PC-3 (cell line): ENCODE measurements at regions not wholly inside any gene's neighbourhood (a gene's known extent, or its start where the extent isn't known, plus 50 kb on each side); places are given as distances from the start of the nearest gene placed in this dataset.

Source experiments
- ATAC-seq: fragments of 200-7000 bp; cut with Tn5 transposase; 2 replicates; pipeline ENCODE4 v1.9.1; 2020; ENCODE audit warnings: mild to moderate bottlenecking, moderate library complexity
- BruUV-seq: library from RNA; stranded (reverse); fragments of 400-500 nt; replicated peaks from 2 replicates; lab custom pipeline; 2021; lab: Mats Ljungman, UMichigan
- CTCF ChIA-PET: fragments of 300-600 bp; sonication (Branson Sonifier 250); formaldehyde crosslinking; loops from one replicate; lab custom pipeline; 2022; ENCODE audit warnings: antibody characterized with exemption; lab: Charles Lee
- POLR2A ChIA-PET: fragments of 300-600 bp; sonication (Branson Sonifier 250); formaldehyde crosslinking; loops from one replicate; lab custom pipeline; 2022; ENCODE audit warnings: antibody characterized with exemption; ENCODE audit not compliant: unreplicated experiment; lab: Charles Lee
- DNase-seq: peaks from one replicate; pipeline ENCODE4 v3.0.0-alpha.2; 2015
- H2AFZ ChIP-seq: fragments of 300-600 bp; sonication (generic); 2 replicates; pipeline ENCODE4 v1.6.0; 2016; ENCODE audit warnings: antibody characterized with exemption, low read length
- H3F3A ChIP-seq: fragments of 300-600 bp; sonication (generic); one replicate; pipeline ENCODE4 v1.6.0; 2017; ENCODE audit warnings: antibody characterized with exemption, low read length, control low read depth, mild to moderate bottlenecking; ENCODE audit not compliant: unreplicated experiment
- H3K27ac ChIP-seq: fragments of 300-600 bp; sonication (generic); 2 replicates; pipeline ENCODE4 v1.5.1; 2016; ENCODE audit warnings: mild to moderate bottlenecking, low read length
- H3K27me3 ChIP-seq: fragments of 300-600 bp; sonication (generic); 2 replicates; pipeline ENCODE4 v1.6.1; 2016; ENCODE audit warnings: low read length, mixed read lengths
- H3K36me3 ChIP-seq: fragments of 300-600 bp; sonication (generic); 2 replicates; pipeline ENCODE4 v1.6.1; 2016; ENCODE audit warnings: low read depth, mixed run types, low read length, mixed read lengths
- H3K4me1 ChIP-seq: fragments of 300-600 bp; sonication (generic); 2 replicates; pipeline ENCODE4 v1.5.1; 2016; ENCODE audit warnings: low read length; ENCODE audit not compliant: insufficient read depth
- H3K4me2 ChIP-seq: fragments of 300-600 bp; sonication (generic); 2 replicates; pipeline ENCODE4 v1.6.0; 2016; ENCODE audit warnings: low read length
- H3K4me3 ChIP-seq: fragments of 300-600 bp; sonication (generic); 2 replicates; pipeline ENCODE4 v1.5.1; 2016; ENCODE audit warnings: mild to moderate bottlenecking, low read length, mixed read lengths
- H3K79me2 ChIP-seq: fragments of 300-600 bp; sonication (generic); 2 replicates; pipeline ENCODE4 v1.6.1; 2017; ENCODE audit warnings: low read length, mixed read lengths
- H3K9ac ChIP-seq: fragments of 300-600 bp; sonication (generic); 2 replicates; pipeline ENCODE4 v1.6.0; 2016; ENCODE audit warnings: mild to moderate bottlenecking, low read length
- H3K9me2 ChIP-seq: fragments of 300-600 bp; sonication (generic); replicated peaks from 2 replicates; pipeline ENCODE4 v1.6.1; 2016; ENCODE audit warnings: mixed run types, low read length, mixed read lengths
- H3K9me3 ChIP-seq: fragments of 300-600 bp; sonication (generic); 2 replicates; pipeline ENCODE4 v1.6.1; 2016; ENCODE audit warnings: low read length, mixed read lengths
- H4K20me1 ChIP-seq: fragments of 300-600 bp; sonication (generic); 2 replicates; pipeline ENCODE4 v1.6.1; 2016; ENCODE audit warnings: low read length, mixed read lengths
- EZH2 ChIP-seq: fragments of 300-600 bp; sonication (generic); IDR thresholded peaks from one replicate; pipeline ENCODE4 v1.6.1; 2017; ENCODE audit warnings: antibody characterized with exemption, mild to moderate bottlenecking, low read length; ENCODE audit not compliant: unreplicated experiment
- EZH2phosphoT487 ChIP-seq: fragments of 300-600 bp; sonication (generic); IDR thresholded peaks from 2 replicates; pipeline ENCODE4 v1.6.1; 2018; ENCODE audit warnings: mild to moderate bottlenecking, antibody characterized with exemption, low read length, borderline replicate concordance
- intact Hi-C: fragments of 100-400 bp; cut with micrococcal nuclease; formaldehyde crosslinking; loops from 2 replicates; pipeline ENCODE4 v1.9.0; 2023
- TF ChIP-seq, protein P1 (sequence below): fragments of 300-600 bp; sonication (generic); conservative IDR thresholded peaks from 2 replicates; pipeline ENCODE4 v1.5.1; 2017; ENCODE audit warnings: antibody characterized with exemption, low read depth, mild to moderate bottlenecking, low read length

DNA sequence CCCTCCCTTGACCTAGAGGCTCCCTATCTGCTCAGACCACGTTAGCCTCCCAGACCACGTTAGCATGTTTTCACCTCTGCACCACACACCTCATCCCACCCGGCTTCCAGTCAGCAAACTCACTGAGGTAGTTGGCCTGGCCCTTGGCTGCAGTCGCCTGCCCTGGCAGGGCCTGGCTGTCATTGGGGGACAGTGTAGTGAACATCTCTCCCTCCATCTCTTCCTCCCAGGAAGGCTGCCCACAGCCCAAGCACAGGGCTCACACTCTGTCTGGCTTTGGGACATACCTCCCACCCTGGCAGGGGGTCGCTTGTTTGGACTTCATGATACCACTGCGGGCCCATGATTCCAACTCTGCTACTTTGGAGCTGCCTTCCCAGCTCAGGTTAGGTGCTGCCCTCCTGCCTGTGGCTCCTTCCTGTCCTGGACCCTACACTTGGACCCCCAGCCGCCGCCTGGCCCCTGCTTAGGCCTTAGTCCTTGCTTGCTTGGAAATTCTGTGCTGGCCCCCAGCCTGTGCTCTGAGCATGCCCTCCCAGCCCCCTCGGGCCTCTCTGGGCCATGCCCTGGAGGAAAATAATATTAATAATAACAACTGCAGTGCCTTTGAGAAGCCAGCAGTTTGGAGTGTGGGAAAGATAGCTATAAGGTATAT is 167.7 kb downstream of the COPRS start:
- no peaks in the 10 kb centered on the region for H3K9me3 ChIP-seq
- CTCF ChIA-PET, result no interaction called here

DNA sequence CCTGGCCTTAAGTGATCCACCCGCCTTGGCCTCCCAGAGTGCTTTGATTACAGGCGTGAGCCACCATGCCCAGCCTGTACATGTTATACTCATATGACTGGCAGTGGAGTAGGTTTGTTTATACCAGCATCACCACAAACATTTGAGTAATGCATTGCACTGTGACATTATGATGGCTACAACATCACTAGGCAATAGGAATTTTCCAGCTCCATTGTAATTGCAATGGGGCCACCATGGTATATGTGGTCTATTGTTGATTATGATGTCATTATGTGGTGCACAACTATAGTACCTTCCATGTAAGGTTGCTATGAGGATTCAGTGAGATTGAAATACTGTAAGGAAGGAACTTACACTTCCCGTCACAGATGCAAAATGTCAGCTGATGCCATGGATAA is 168.9 kb downstream of the COPRS start:
- intact Hi-C loops, result no loop called here

More for the DNA sequence above, 167.7 kb downstream of the COPRS start:
- no TSS peak for BruUV-seq
- intact Hi-C loops, result no loop called here
- Histone ChIP-seq H3K27me3 (no peaks in the 10 kb centered on the region), H3K4me2 (no peak overlapping the region), H3K4me3 (no peak overlapping the region), H3K79me2 (no peaks in the 10 kb centered on the region), H4K20me1 (no peaks in the 10 kb centered on the region), H3K36me3 (no peaks in the 10 kb centered on the region), H2AFZ (no peak overlapping the region), H3K4me1 (no peaks in the 10 kb centered on the region), H3F3A (no peaks in the 10 kb centered on the region), H3K9ac (no peak overlapping the region), H3K27ac (no peak overlapping the region), H3K9me2 (no peaks in the 10 kb centered on the region)
- no peak for DNase-seq
- TF ChIP-seq, protein P1, sequence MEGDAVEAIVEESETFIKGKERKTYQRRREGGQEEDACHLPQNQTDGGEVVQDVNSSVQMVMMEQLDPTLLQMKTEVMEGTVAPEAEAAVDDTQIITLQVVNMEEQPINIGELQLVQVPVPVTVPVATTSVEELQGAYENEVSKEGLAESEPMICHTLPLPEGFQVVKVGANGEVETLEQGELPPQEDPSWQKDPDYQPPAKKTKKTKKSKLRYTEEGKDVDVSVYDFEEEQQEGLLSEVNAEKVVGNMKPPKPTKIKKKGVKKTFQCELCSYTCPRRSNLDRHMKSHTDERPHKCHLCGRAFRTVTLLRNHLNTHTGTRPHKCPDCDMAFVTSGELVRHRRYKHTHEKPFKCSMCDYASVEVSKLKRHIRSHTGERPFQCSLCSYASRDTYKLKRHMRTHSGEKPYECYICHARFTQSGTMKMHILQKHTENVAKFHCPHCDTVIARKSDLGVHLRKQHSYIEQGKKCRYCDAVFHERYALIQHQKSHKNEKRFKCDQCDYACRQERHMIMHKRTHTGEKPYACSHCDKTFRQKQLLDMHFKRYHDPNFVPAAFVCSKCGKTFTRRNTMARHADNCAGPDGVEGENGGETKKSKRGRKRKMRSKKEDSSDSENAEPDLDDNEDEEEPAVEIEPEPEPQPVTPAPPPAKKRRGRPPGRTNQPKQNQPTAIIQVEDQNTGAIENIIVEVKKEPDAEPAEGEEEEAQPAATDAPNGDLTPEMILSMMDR, result no peak
- TF ChIP-seq EZH2 (no peak), EZH2phosphoT487 (no peak)
- ATAC-seq, result no peak
- POLR2A ChIA-PET, result no interaction called here

DNA sequence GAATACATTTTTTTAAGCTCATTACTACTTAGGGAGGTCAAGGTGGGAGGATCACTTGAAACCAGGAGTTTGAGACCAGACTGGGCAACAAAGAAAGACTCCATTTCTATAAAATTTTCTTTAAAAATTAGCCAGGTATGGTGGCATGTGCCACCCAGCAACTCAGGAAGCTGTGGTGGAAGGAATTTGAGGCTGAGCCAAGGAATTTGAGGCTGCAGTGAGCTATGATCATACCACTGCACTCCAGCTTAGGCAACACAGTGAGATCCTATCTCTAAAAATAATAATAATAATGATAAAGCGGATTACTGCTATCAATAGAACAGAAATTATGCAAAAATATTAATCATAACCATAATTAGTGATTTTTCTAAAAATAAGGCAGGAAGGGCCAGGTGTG is 170.3 kb downstream of the COPRS start:
- H3K79me2 ChIP-seq, result no peaks in the 10 kb centered on the region
- H3K9me2 ChIP-seq, result no peaks in the 10 kb centered on the region
- no TSS peak for BruUV-seq
- H3K9ac ChIP-seq, result no peak overlapping the region
- H2AFZ ChIP-seq, result no peak overlapping the region
- no peak overlapping the region for H3K4me2 ChIP-seq
- ATAC-seq, result no peak
- TF ChIP-seq, protein P1, result no peak
- TF ChIP-seq EZH2, result no peak
- no peak overlapping the region for H3K4me3 ChIP-seq
- ChIA-PET POLR2A (no interaction called here), CTCF (no interaction called here)
- no peak overlapping the region for H3K27ac ChIP-seq
- H3K36me3 ChIP-seq, result no peaks in the 10 kb centered on the region
- H3K9me3 ChIP-seq, result no peaks in the 10 kb centered on the region
- no peaks in the 10 kb centered on the region for H3K4me1 ChIP-seq
- peak; percentile 39 for DNase-seq
- intact Hi-C loops, result no loop called here
- H3F3A ChIP-seq, result no peaks in the 10 kb centered on the region
- H4K20me1 ChIP-seq, result no peaks in the 10 kb centered on the region
- H3K27me3 ChIP-seq, result no peaks in the 10 kb centered on the region

More for the DNA sequence above, 168.9 kb downstream of the COPRS start:
- no peak overlapping the region for H2AFZ ChIP-seq
- no peak overlapping the region for H3K4me3 ChIP-seq
- H3K9me3 ChIP-seq, result no peaks in the 10 kb centered on the region
- H3K4me1 ChIP-seq, result no peaks in the 10 kb centered on the region
- no peaks in the 10 kb centered on the region for H3K36me3 ChIP-seq
- no peaks in the 10 kb centered on the region for H3K79me2 ChIP-seq
- DNase-seq (no peak), ATAC-seq (no peak)
- H3K9ac ChIP-seq, result no peak overlapping the region
- no peaks in the 10 kb centered on the region for H3K9me2 ChIP-seq
- no peaks in the 10 kb centered on the region for H3F3A ChIP-seq
- H3K27ac ChIP-seq, result no peak overlapping the region
- ChIA-PET CTCF (no interaction called here), POLR2A (no interaction called here)
- H3K4me2 ChIP-seq, result no peak overlapping the region
- H4K20me1 ChIP-seq, result no peaks in the 10 kb centered on the region
- TF ChIP-seq EZH2, result no peak
- TF ChIP-seq, protein P1, result no peak
- no peak for TF ChIP-seq EZH2phosphoT487
- no TSS peak for BruUV-seq
- no peaks in the 10 kb centered on the region for H3K27me3 ChIP-seq
